NT2/D1 (cell line): ENCODE measurements at regions not wholly inside any gene's neighbourhood (a gene's known extent, or its start where the extent isn't known, plus 50 kb on each side); places are given as distances from the start of the nearest gene placed in this dataset.

Experiments
- YY1 ChIP-seq: IDR thresholded peaks from 2 replicates; pipeline ENCODE4 v1.6.1; 2011; ENCODE audit not compliant: insufficient read length, insufficient read depth
- ZNF274 ChIP-seq: IDR thresholded peaks from 2 replicates; pipeline ENCODE4 v1.6.1; 2011; ENCODE audit warnings: mild to moderate bottlenecking, low read depth, low read length

DNA sequence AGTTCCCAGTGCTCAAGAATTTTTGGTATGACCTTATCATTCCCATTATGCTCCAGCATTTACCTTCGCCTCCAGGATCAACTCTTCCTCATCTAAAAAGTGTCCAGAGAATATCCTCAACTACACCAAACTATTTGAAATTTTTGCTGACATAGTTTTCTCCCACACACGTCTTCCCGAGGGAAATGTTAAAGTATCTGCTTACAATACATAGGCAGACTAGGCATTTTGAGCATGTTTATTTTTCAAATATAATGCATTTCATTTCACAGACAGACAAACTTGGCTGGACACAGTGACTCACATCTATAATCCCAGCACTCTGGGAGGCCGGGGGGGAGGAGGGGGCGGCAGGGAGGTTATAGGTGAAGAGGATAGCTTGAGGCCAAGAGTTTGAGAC is 177.1 kb upstream of the TRIM24 start:
- TF ChIP-seq ZNF274 (no peak), YY1 (no peak)
